NT2/D1 (cell line): ENCODE measurements at regions not wholly inside any gene's neighbourhood (a gene's known extent, or its start where the extent isn't known, plus 50 kb on each side); places are given as distances from the start of the nearest gene placed in this dataset.

Source experiments
- DNase-seq: peaks from one replicate; pipeline ENCODE4 v3.0.0-alpha.2; 2011; ENCODE audit warnings: low read depth, low spot score
- H3K27me3 ChIP-seq: 2 replicates; pipeline ENCODE4 v1.6.0; 2011; ENCODE audit warnings: mild to moderate bottlenecking; ENCODE audit not compliant: insufficient read length, insufficient read depth
- H3K36me3 ChIP-seq: 2 replicates; pipeline ENCODE4 v1.6.1; 2011; ENCODE audit warnings: mild to moderate bottlenecking, low read length, mixed read lengths; ENCODE audit not compliant: insufficient read depth, insufficient read length
- H3K4me1 ChIP-seq: 2 replicates; pipeline ENCODE4 v1.5.1; 2011; ENCODE audit not compliant: insufficient read depth, insufficient read length
- H3K4me3 ChIP-seq: 2 replicates; pipeline ENCODE4 v1.5.1; 2011; ENCODE audit warnings: low read depth; ENCODE audit not compliant: insufficient read length
- H3K9ac ChIP-seq: 2 replicates; pipeline ENCODE4 v1.6.0; 2011; ENCODE audit warnings: low read depth; ENCODE audit not compliant: insufficient read length
- H3K9me3 ChIP-seq: 2 replicates; pipeline ENCODE4 v1.5.1; 2011; ENCODE audit warnings: mild to moderate bottlenecking, low read length; ENCODE audit not compliant: insufficient read depth
- SUZ12 ChIP-seq: IDR thresholded peaks from 2 replicates; pipeline ENCODE4 v1.6.1; 2011; ENCODE audit not compliant: insufficient read length, insufficient read depth; ENCODE audit errors: extremely low read depth
- YY1 ChIP-seq: IDR thresholded peaks from 2 replicates; pipeline ENCODE4 v1.6.1; 2011; ENCODE audit not compliant: insufficient read length, insufficient read depth
- ZNF274 ChIP-seq: IDR thresholded peaks from 2 replicates; pipeline ENCODE4 v1.6.1; 2011; ENCODE audit warnings: mild to moderate bottlenecking, low read depth, low read length

- Histone ChIP-seq H3K4me1 (peaks cover 2% of the 10 kb centered on the region), H3K27me3 (no peaks in the 10 kb centered on the region), H3K9me3 (no peaks in the 10 kb centered on the region), H3K4me3 (no peak overlapping the region), H3K36me3 (no peaks in the 10 kb centered on the region), H3K9ac (no peak overlapping the region)
- no peak for DNase-seq
- TF ChIP-seq SUZ12, result no peak
- TF ChIP-seq ZNF274, result no peak
- no peak for TF ChIP-seq YY1
Measured at GRCh38 chr19:31128291-31128690, 220.9 kb downstream of the TSHZ3 start.

GRCh38 chr19:31127134-31127967 lies 221.9 kb downstream of the TSHZ3 start:
- no peaks in the 10 kb centered on the region for H3K27me3 ChIP-seq
- TF ChIP-seq YY1 (no peak), SUZ12 (no peak), ZNF274 (no peak)
- DNase-seq, result no peak
- H3K36me3 ChIP-seq, result no peaks in the 10 kb centered on the region
- peaks cover 2% of the 10 kb centered on the region for H3K4me1 ChIP-seq
- H3K9me3 ChIP-seq, result no peaks in the 10 kb centered on the region
- no peak overlapping the region for H3K9ac ChIP-seq
- no peak overlapping the region for H3K4me3 ChIP-seq

GRCh38 chr19:31126236-31126635 lies 223.0 kb downstream of the TSHZ3 start:
- TF ChIP-seq SUZ12, result no peak
- TF ChIP-seq ZNF274, result no peak
- no peak for TF ChIP-seq YY1
- no peaks in the 10 kb centered on the region for H3K36me3 ChIP-seq
- H3K4me3 ChIP-seq, result no peak overlapping the region
- no peaks in the 10 kb centered on the region for H3K27me3 ChIP-seq
- no peak overlapping the region for H3K9ac ChIP-seq
- H3K4me1 ChIP-seq, result peaks cover 2% of the 10 kb centered on the region
- DNase-seq, result no peak
- no peaks in the 10 kb centered on the region for H3K9me3 ChIP-seq

- no peaks in the 10 kb centered on the region for H3K9me3 ChIP-seq
- no peak for DNase-seq
- no peak for TF ChIP-seq SUZ12
- TF ChIP-seq ZNF274, result no peak
- no peak for TF ChIP-seq YY1
- no peak overlapping the region for H3K4me3 ChIP-seq
- H3K27me3 ChIP-seq, result no peaks in the 10 kb centered on the region
- H3K9ac ChIP-seq, result no peak overlapping the region
- H3K36me3 ChIP-seq, result no peaks in the 10 kb centered on the region
- H3K4me1 ChIP-seq, result peaks cover 2% of the 10 kb centered on the region
Measured at GRCh38 chr19:31125071-31125470, 224.2 kb downstream of the TSHZ3 start.

GRCh38 chr19:31121501-31121900 lies 227.7 kb downstream of the TSHZ3 start:
- Histone ChIP-seq H3K4me1 (no peaks in the 10 kb centered on the region), H3K9me3 (no peaks in the 10 kb centered on the region), H3K36me3 (no peaks in the 10 kb centered on the region), H3K9ac (no peak overlapping the region), H3K27me3 (no peaks in the 10 kb centered on the region), H3K4me3 (no peak overlapping the region)
- DNase-seq, result no peak
- no peak for TF ChIP-seq YY1
- no peak for TF ChIP-seq SUZ12
- TF ChIP-seq ZNF274, result no peak

- TF ChIP-seq ZNF274, result no peak
- no peak for TF ChIP-seq YY1
- no peak for TF ChIP-seq SUZ12
- H3K27me3 ChIP-seq, result no peaks in the 10 kb centered on the region
- H3K9me3 ChIP-seq, result no peaks in the 10 kb centered on the region
Measured at GRCh38 chr19:31120952-31121351, 228.3 kb downstream of the TSHZ3 start.

GRCh38 chr19:31119951-31120690 lies 229.1 kb downstream of the TSHZ3 start:
- Histone ChIP-seq H3K27me3 (no peaks in the 10 kb centered on the region), H3K9me3 (no peaks in the 10 kb centered on the region), H3K9ac (no peak overlapping the region), H3K36me3 (no peaks in the 10 kb centered on the region), H3K4me1 (no peaks in the 10 kb centered on the region), H3K4me3 (no peak overlapping the region)
- TF ChIP-seq YY1 (no peak), SUZ12 (no peak), ZNF274 (no peak)
- DNase-seq, result no peak

More at GRCh38 chr19:31120952-31121351, 228.3 kb downstream of the TSHZ3 start:
- no peak overlapping the region for H3K9ac ChIP-seq
- DNase-seq, result no peak
- H3K36me3 ChIP-seq, result no peaks in the 10 kb centered on the region
- no peaks in the 10 kb centered on the region for H3K4me1 ChIP-seq
- H3K4me3 ChIP-seq, result no peak overlapping the region

GRCh38 chr19:31118986-31119385 lies 230.2 kb downstream of the TSHZ3 start:
- TF ChIP-seq SUZ12 (no peak), ZNF274 (no peak), YY1 (no peak)
- no peak for DNase-seq

More at GRCh38 chr19:31118986-31119385, 230.2 kb downstream of the TSHZ3 start:
- Histone ChIP-seq H3K27me3 (no peaks in the 10 kb centered on the region), H3K4me3 (no peak overlapping the region), H3K9ac (no peak overlapping the region), H3K4me1 (no peaks in the 10 kb centered on the region), H3K36me3 (no peaks in the 10 kb centered on the region), H3K9me3 (no peaks in the 10 kb centered on the region)
